Heart left ventricle (tissue), 16 donors: ENCODE measurements at regions not wholly inside any gene's neighbourhood (a gene's known extent, or its start where the extent isn't known, plus 50 kb on each side); places are given as distances from the start of the nearest gene placed in this dataset.
"Not testable (repeated sequence)": the region's sequence is repeated elsewhere in the genome, so short reads cannot be mapped to it uniquely, and the experiment has no call there.

Experiments used
- ATAC-seq, 4 donors: fragments of 200-7000 bp; cut with Tn5 transposase; one replicate each; pipeline ENCODE4 v1.9.1; 2020 to 2022; ENCODE audit warnings: moderate library complexity in 4 of 4, mild to moderate bottlenecking in 3 of 4, moderate number of reproducible peaks in 1 of 4
- DNase-seq, 5 donors: peaks; one replicate each; pipeline ENCODE4 v3.0.0-alpha.2; 2020
- H3K27ac ChIP-seq, 12 donors: fragments of 200-600 bp; sonication (generic) in 4 of 12; one replicate each; pipeline versions ENCODE4 v1.5.0 to v1.8.0; 2016 to 2022; ENCODE audit warnings: mild to moderate bottlenecking in 2 of 12
- H3K27me3 ChIP-seq, 9 donors: fragments of 200-600 bp; sonication (generic) in 2 of 9; one replicate each; pipeline versions ENCODE4 v1.5.1 to v1.8.0; 2016 to 2022; ENCODE audit warnings: mild to moderate bottlenecking in 3 of 9
- H3K36me3 ChIP-seq, 9 donors: fragments of 200-600 bp; sonication (generic) in 2 of 9; one replicate each; pipeline versions ENCODE4 v1.5.0 to v1.8.0; 2018 to 2022; ENCODE audit warnings: mild to moderate bottlenecking in 2 of 9
- H3K4me1 ChIP-seq, 12 donors: fragments of 200-600 bp; sonication (generic) in 4 of 12; one replicate each; pipeline versions ENCODE4 v1.5.0 to v1.8.0; 2016 to 2022; ENCODE audit warnings: mild to moderate bottlenecking in 3 of 12
- H3K4me3 ChIP-seq, 12 donors: fragments of 200-600 bp; sonication (generic) in 4 of 12; one replicate each; pipeline versions ENCODE4 v1.5.0 to v1.8.0; 2017 to 2022; ENCODE audit warnings: mild to moderate bottlenecking in 9 of 12, moderate library complexity in 4 of 12
- H3K9me3 ChIP-seq, 12 donors: fragments of 200-600 bp; sonication (generic) in 4 of 12; one replicate each; pipeline versions ENCODE4 v1.5.0 to v1.8.0; 2016 to 2022; ENCODE audit warnings: mild to moderate bottlenecking in 1 of 12
- WGBS, 4 donors: extraction: QIAGEN DNeasy Blood & Tissue Kit in 2 of 4; methylation state at CpG; one replicate each; pipeline versions ENCODE4 v1.1.5 to v1.1.7; 2013 to 2018; 5-methylcytosine and 5-hydroxymethylcytosine counted together
- intact Hi-C, 10 donors: fragments of 100-400 bp; cut with DNase I; formaldehyde crosslinking; loops; one replicate each; pipeline versions ENCODE4 v1.11.1 to v1.14.2; 2022
- TF ChIP-seq, protein P1 (sequence below), 12 donors: fragments of 200-600 bp; sonication (generic) in 4 of 12; IDR thresholded peaks; one replicate each; pipeline versions ENCODE4 v1.5.0 to v1.8.0; 2018 to 2022; ENCODE audit warnings: antibody characterized with exemption in 12 of 12, mild to moderate bottlenecking in 5 of 12
- donor health status: ischemic (EF 13 %, LVEDD 7.1; RV severe dilation, severe dysfunction).
- donor health status: healthy with polysubstance abuse.
- donor health status: DM: no; HTN: yes; CAD: no.
- donor health status: DM: no; HTN: no; CAD: no.
- donor health status: ischemic (EF 25% LVEDD 6.9; RV normal size, moderate dysfunction).
- donor health status: ischemic (EF 25% LVEDD 5.7; RV mildly dilated, moderate dysfunction).
- donor health status: healthy.
- donor health status: DM: yes; HTN: yes; CAD: no.
- donor health status: ischemic (EF 35%, LVEDD 5.7; RV mildly dilated, moderate dysfunction).
- donor health status: nonischemic (EF 11% LVEDD 7.7; RV severe dilation, severe dysfunction).
- donor health status: DM: yes; HTN: yes; CAD: no.
- donor health status: PGD.
- donor health status: ischemic (EF 29% LVEDD 5.4; RV normal size, mild dysfunction).
- donor health status: nonischemic (EF 23%, LVEDD 6.1; RV moderate dilation, normal function).

DNA sequence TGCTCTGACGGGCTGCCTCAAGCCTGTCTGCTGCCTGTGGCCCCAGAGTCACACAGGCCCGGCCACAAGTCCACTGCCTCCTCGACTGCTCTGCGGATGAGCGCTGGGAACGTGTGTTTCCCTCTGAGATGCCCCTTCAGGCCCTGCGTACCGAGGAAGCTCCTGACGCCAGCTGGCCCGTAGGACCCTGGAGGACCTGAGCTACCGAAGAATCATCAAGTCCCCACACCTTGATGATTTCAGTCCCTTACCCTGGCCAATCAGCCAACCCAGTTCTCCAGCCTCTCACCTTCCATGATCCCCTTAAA is 96.6 kb upstream of the LRPAP1 start:
- TF ChIP-seq, protein P1, sequence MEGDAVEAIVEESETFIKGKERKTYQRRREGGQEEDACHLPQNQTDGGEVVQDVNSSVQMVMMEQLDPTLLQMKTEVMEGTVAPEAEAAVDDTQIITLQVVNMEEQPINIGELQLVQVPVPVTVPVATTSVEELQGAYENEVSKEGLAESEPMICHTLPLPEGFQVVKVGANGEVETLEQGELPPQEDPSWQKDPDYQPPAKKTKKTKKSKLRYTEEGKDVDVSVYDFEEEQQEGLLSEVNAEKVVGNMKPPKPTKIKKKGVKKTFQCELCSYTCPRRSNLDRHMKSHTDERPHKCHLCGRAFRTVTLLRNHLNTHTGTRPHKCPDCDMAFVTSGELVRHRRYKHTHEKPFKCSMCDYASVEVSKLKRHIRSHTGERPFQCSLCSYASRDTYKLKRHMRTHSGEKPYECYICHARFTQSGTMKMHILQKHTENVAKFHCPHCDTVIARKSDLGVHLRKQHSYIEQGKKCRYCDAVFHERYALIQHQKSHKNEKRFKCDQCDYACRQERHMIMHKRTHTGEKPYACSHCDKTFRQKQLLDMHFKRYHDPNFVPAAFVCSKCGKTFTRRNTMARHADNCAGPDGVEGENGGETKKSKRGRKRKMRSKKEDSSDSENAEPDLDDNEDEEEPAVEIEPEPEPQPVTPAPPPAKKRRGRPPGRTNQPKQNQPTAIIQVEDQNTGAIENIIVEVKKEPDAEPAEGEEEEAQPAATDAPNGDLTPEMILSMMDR (IDR thresholded peaks at IDR 0.05): no peak
- WGBS, 4 donors: 85 to 88% (median 87%) methylated on average over 11 of the region's 11 CpGs
- Histone ChIP-seq H3K4me1 (no peaks in the 10 kb centered on the region), H3K36me3 (no peaks in the 10 kb centered on the region), H3K27ac (no peak overlapping the region), H3K4me3 (no peak overlapping the region), H3K27me3 (peaks cover 0 to 39% (median 6%) of the 10 kb centered on the region in 9 donors), H3K9me3 (no peaks in the 10 kb centered on the region)
- peak in 1 of 5 donors; percentile 12 for DNase-seq
- no peak for ATAC-seq
- intact Hi-C loops: no loop called here

DNA sequence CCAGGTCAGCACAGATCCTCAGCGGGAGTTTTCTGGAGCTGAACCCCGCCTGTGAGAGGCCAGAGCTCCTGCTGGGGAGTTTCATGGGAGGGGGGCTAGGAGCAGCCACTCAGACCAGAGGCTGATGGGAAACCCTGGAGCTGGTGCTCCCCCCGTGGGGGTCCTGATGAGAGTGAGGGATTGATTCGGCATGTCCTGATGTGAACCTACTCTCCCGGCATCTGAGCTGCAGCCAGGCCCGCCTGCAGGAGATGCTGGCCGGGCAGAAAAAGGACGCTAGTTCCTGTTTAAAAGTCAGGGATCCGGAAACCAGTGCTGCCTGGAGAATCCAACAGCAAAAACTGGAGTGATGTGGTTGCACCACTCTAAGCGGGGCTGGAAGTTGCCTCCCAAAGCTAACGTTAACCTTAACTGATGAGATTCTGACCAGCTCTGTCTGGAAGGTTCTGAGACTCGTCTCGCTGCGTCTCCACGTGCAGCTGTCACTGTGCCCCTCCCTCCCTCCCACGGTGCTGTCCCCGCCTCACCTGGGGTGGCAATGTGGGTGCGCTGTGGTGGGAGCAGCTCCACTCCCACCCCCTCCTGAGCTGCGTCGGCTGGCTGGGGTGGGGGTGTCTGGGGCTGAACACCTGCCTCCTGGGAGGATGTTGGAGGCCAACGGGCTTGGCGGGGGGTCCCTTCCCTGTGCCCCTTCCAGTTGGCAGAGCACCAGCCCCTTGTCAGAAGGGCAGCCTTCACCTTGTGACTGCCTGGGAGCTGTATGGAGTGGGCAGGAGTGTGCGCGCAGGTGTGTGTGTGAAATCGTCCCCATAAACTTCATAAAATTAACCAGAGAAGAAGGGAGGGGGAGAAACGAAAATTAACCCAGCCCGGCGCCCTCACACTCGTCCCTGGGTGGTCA is 96.0 kb upstream of the LRPAP1 start:
- DNase-seq: peak in 2 of 5 donors; percentile 7 to 48
- intact Hi-C loops, H3K4me3 ChIP-seq, H3K9me3 ChIP-seq, ATAC-seq, H3K4me1 ChIP-seq, H3K36me3 ChIP-seq, H3K27ac ChIP-seq: not testable (repeated sequence)
- WGBS, 4 donors: 57 to 71% (median 61%) methylated on average over 18 to 28 of the region's 29 CpGs
- H3K27me3 ChIP-seq: peaks cover 0 to 45% (median 7%) of the 10 kb centered on the region in 9 donors

DNA sequence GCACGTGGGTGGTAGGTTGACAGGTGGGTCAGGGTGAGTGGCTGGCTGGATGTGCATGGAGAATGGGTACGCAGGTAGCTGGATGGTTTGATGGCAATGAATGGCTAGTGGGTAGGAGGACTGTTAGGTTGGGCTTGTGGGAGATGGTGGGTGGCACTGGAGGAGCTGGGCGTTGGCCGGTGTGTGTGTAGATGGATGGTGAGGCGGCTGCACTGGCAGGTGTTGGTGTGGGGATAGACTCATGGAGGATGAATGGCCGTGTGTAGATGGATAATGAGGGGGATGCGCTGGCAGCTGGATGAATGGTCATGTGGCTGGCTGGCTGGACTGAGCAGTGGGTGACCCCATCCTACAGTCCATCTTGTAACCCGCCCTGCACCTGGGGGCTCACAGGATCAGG is 95.2 kb upstream of the LRPAP1 start:
- H3K36me3 ChIP-seq, H3K4me1 ChIP-seq, H3K9me3 ChIP-seq, H3K27ac ChIP-seq, H3K4me3 ChIP-seq, ATAC-seq, intact Hi-C loops: not testable (repeated sequence)
- H3K27me3 ChIP-seq: peaks cover 0 to 48% (median 7%) of the 10 kb centered on the region in 9 donors
- WGBS, 4 donors: 77 to 95% (median 81%) methylated on average over 7 to 8 of the region's 8 CpGs
- DNase-seq: peak in 2 of 5 donors; percentile 1 to 37

DNA sequence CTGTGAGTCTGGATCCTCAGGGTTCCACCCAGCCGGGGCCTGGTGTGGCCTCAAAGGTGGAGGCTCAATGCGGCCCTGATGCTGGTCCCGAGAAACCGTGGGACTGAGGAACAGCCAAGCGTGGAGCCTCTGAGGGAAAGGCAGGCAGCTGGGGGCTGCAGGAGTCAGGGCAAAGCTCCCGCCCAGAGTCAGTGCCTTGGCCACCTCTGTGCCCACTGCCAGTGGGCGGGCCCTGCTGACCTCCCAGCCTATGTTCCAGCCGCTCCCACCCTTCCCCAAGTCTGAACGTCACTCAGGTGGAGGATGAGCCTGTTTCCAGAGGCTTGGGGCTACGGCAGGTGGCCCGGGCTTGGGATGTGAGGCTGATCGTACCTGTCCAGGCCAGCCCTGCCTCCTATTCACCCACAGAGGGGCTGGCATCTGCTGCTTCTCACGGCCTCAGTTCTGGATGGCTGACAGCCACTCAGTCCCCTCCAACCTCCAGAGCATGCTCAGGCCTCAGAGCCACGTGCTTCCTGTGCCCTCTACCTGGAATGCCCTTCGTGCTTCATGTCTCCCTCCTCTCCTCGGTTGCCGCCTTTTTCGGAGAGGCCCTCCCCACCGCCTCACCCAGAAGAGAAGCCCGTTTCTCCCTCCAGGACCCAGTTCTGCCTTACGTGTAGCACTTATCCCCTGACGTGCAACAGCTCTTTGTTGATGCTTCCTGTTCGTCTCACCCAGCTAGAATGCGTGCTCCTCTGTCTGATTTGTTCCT is 94.1 kb upstream of the LRPAP1 start:
- H3K27ac ChIP-seq, H3K4me3 ChIP-seq, H3K9me3 ChIP-seq, H3K4me1 ChIP-seq, ATAC-seq, H3K36me3 ChIP-seq, intact Hi-C loops: not testable (repeated sequence)
- peaks cover 0 to 48% (median 7%) of the 10 kb centered on the region in 9 donors for H3K27me3 ChIP-seq
- 75 to 79% (median 76%) methylated on average over 24 of the region's 24 CpGs for WGBS, 4 donors
- DNase-seq: peak in 2 of 5 donors; percentile 13 to 46

DNA sequence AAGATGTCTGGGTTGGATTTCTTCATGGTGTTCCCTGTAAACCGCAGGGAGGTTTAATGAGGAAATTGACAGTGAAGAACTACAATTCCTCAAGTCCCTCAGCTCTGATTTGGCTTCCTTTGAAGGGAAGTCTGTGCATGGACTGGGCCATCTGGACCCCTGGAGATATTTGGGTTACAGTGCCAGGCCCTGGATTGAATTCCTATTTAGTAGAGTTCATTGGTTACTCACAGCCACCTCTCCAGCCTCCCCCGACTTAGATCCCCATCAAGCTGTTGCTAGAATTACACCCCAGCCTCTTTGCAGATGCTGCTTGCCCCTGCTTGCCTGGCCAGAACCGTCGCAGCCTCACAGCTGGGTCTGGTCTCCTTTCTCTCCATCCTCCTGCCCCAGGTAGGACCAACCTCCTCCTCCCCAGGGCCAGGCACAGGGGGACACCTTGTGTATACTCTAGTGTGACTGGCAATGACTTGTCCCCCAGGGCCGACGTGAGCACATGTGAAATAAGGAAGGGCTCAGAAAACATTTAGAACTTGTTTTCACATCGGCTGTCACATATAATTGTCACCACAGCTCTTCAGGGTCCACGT is 93.2 kb upstream of the LRPAP1 start:
- peaks cover 0 to 40% (median 7%) of the 10 kb centered on the region in 9 donors for H3K27me3 ChIP-seq
- H3K27ac ChIP-seq: not testable (repeated sequence)

DNA sequence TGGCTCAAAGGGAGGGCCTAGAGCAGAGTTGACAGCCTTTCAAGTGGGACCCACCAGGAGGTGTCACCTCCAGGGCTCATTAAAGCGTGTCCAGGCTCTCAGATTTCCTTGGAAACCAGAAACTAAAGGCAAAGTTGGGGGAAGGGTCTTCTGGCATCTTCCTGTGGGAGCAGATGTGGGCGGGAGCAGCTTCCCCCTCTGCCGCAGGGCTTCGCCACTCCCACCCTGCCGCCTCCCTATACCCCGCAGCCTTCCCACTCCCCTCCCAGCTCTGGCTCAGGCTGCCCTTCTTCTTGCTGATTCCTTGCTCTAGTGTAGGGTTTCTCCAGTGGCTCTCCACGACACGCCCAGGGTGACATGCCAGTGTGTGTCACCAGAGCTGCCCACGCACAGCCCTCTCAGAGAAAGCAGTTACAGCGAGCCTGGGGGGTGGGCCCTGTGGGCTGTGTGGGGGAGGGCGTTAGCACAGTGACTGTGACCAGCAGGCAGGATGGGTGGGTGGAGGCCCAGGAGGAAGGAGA is 91.6 kb upstream of the LRPAP1 start:
- H3K4me3 ChIP-seq, H3K9me3 ChIP-seq, H3K36me3 ChIP-seq, ATAC-seq, H3K4me1 ChIP-seq, H3K27ac ChIP-seq, intact Hi-C loops: not testable (repeated sequence)
- WGBS, 4 donors: 8 to 15% (median 12%) methylated on average over 10 to 11 of the region's 11 CpGs
- peak in 1 of 5 donors; percentile 29 for DNase-seq
- H3K27me3 ChIP-seq: peaks cover 0 to 26% (median 5%) of the 10 kb centered on the region in 9 donors

More for the DNA sequence above, 93.2 kb upstream of the LRPAP1 start:
- intact Hi-C loops, H3K4me3 ChIP-seq, H3K36me3 ChIP-seq, ATAC-seq, H3K4me1 ChIP-seq, H3K9me3 ChIP-seq: not testable (repeated sequence)
- peak in 1 of 5 donors; percentile 14 for DNase-seq
- WGBS, 4 donors: 57 to 63% (median 57%) methylated on average over 8 of the region's 8 CpGs
